Ovary (tissue), 3 donors: ENCODE measurements at regions not wholly inside any gene's neighbourhood (a gene's known extent, or its start where the extent isn't known, plus 50 kb on each side); places are given as distances from the start of the nearest gene placed in this dataset.

Experiments used
- CTCF ChIP-seq, 3 donors: fragments of 450-650 bp in 2 of 3; fragments of 200-600 bp in 1 of 3; IDR thresholded peaks; one replicate each; pipeline versions ENCODE4 v1.5.1 to v1.8.0; 2016 to 2022; ENCODE audit warnings: antibody characterized with exemption in 3 of 3, mild to moderate bottlenecking in 1 of 3
- EP300 ChIP-seq: sonication (generic); formaldehyde crosslinking; IDR thresholded peaks from one replicate; pipeline ENCODE4 v1.6.1; 2017; ENCODE audit warnings: antibody characterized with exemption
- POLR2A ChIP-seq: fragments of 450-650 bp; IDR thresholded peaks from one replicate; pipeline ENCODE4 v1.6.1; 2017; ENCODE audit warnings: antibody characterized with exemption, mild to moderate bottlenecking, moderate library complexity
- donor health status: DM: no; HTN: no; CAD: no.

DNA sequence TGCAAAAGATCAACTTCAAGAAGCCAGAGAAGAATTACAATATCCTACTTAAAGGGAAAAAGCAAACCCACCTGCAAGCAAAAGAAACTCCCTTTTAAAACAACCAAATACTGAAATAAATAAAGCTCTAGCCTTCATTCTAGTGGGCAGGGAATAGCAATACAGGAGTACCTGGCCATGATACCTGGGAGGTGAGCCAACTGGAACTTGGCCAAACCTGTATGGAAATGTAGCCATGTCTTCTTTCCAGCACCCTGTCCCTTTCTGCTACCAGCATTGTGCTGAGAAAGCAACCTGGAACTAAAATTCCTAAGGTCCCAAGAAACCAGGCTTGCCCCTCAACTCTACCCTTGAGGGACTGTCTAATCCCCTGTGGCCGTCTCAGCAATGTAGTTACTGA, 530.0 kb downstream of the EPHB1 start:
- TF ChIP-seq EP300: no peak
- TF ChIP-seq CTCF (IDR thresholded peaks at IDR 0.05): no peak
- TF ChIP-seq POLR2A: no peak
